GM12878 (cell line): ENCODE measurements at regions not wholly inside any gene's neighbourhood (a gene's known extent, or its start where the extent isn't known, plus 50 kb on each side); places are given as distances from the start of the nearest gene placed in this dataset.

Source experiments
- ATAC-seq: fragments of 200-7000 bp; cut with Tn5 transposase; 3 replicates; pipeline ENCODE4 v1.9.1; 2020; ENCODE audit warnings: mild to moderate bottlenecking, moderate library complexity
- BruUV-seq: library from RNA; stranded (reverse); fragments of 400-500 nt; replicated peaks from 2 replicates; lab custom pipeline; 2021; lab: Mats Ljungman, UMichigan
- CTCF ChIA-PET: fragments of 300-600 bp; sonication (Branson Sonifier 250); formaldehyde crosslinking; extraction: SDS; loops from one replicate; lab custom pipeline; 2021; ENCODE audit warnings: inconsistent platforms; lab: Yijun Ruan, JAX
- POLR2A ChIA-PET: fragments of 350-600 bp; formaldehyde crosslinking; extraction: SDS; loops from one replicate; lab custom pipeline; 2021; ENCODE audit warnings: inconsistent platforms; lab: Charles Lee
- RAD21 ChIA-PET: fragments of 300-600 bp; sonication (Branson Sonifier 250); formaldehyde crosslinking; loops from one replicate; lab custom pipeline; 2023; ENCODE audit warnings: antibody characterized with exemption; ENCODE audit not compliant: unreplicated experiment; lab: Charles Lee
- SMC1A ChIA-PET: fragments of 300-600 bp; sonication (Branson Sonifier 250); formaldehyde crosslinking; loops from one replicate; lab custom pipeline; 2023; ENCODE audit not compliant: unreplicated experiment, uncharacterized antibody; lab: Charles Lee
- DNase-seq: peaks from one replicate; pipeline ENCODE4 v3.0.0-alpha.2; 2011; ENCODE audit warnings: low read depth, low spot score
- FAIRE-seq: peaks from 3 replicates; lab custom pipeline; 2011; peaks lifted over from hg19 to GRCh38; lab: Jason Lieb, UNC
- H2AFZ ChIP-seq: 2 replicates; pipeline ENCODE4 v1.6.0; 2011; ENCODE audit warnings: low read depth, low read length, control low read depth; ENCODE audit not compliant: control insufficient read depth
- H3K27ac ChIP-seq: 2 replicates; pipeline ENCODE4 v1.5.1; 2011; ENCODE audit warnings: control low read depth; ENCODE audit not compliant: control insufficient read depth, insufficient read depth
- H3K27me3 ChIP-seq, 2 experiments: replicated peaks in 1 of 2; 2 replicates each; pipeline versions ENCODE4 v1.6.0 to v1.6.1; 2011; ENCODE audit warnings: low read length in 1 of 2; ENCODE audit not compliant: control insufficient read depth in 2 of 2, insufficient read depth in 2 of 2
- H3K36me3 ChIP-seq, 2 experiments: 2 replicates each; pipeline ENCODE4 v1.5.1; 2011; ENCODE audit warnings: low read length in 1 of 2; ENCODE audit not compliant: control insufficient read depth in 2 of 2, insufficient read depth in 2 of 2
- H3K4me1 ChIP-seq: 2 replicates; pipeline ENCODE4 v1.6.1; 2011; ENCODE audit warnings: mild to moderate bottlenecking, low read length, moderate library complexity, mixed read lengths; ENCODE audit not compliant: control insufficient read depth, insufficient read depth
- H3K4me2 ChIP-seq: 2 replicates; pipeline ENCODE4 v1.6.0; 2011; ENCODE audit warnings: control low read depth; ENCODE audit not compliant: control insufficient read depth, insufficient read depth
- H3K4me3 ChIP-seq: fragments of 200-600 bp; sonication (generic); 2 replicates; pipeline ENCODE4 v1.5.1; 2016
- H3K79me2 ChIP-seq: 2 replicates; pipeline ENCODE4 v1.6.0; 2011; ENCODE audit warnings: low read length; ENCODE audit not compliant: control insufficient read depth, insufficient read depth
- H3K9ac ChIP-seq: 2 replicates; pipeline ENCODE4 v1.8.0; 2011; ENCODE audit warnings: low read length, control low read depth, mixed read lengths; ENCODE audit not compliant: control insufficient read depth, insufficient read depth
- H3K9me3 ChIP-seq: replicated peaks from 3 replicates; pipeline ENCODE4 v1.5.1; 2011; ENCODE audit warnings: mild to moderate bottlenecking, low read length; ENCODE audit not compliant: control insufficient read depth, insufficient read depth
- H4K20me1 ChIP-seq: 2 replicates; pipeline ENCODE4 v1.6.0; 2011; ENCODE audit not compliant: control insufficient read depth, insufficient read depth
- LARP7 ChIP-seq: fragments of 450-650 bp; IDR thresholded peaks from 2 replicates; pipeline ENCODE4 v1.6.1; 2017; ENCODE audit warnings: mild to moderate bottlenecking
- PAX8 ChIP-seq: fragments of 450-650 bp; IDR thresholded peaks from 2 replicates; pipeline ENCODE4 v1.6.1; 2017; ENCODE audit warnings: mild to moderate bottlenecking, moderate library complexity
- SMC3 ChIP-seq: IDR thresholded peaks from 2 replicates; pipeline ENCODE4 v1.6.1; 2011; ENCODE audit warnings: low read length, improper control_type of control experiment, borderline replicate concordance
- in situ Hi-C: fragments of 300-500 bp; cut with MboI; formaldehyde crosslinking; loops from 9 replicates; pipeline ENCODE4 v1.14.3; 2018; ENCODE audit warnings: mixed read lengths
- intact Hi-C: fragments of 100-400 bp; cut with micrococcal nuclease; formaldehyde crosslinking; loops from one replicate; pipeline ENCODE4 v1.14.2; 2022; ENCODE audit not compliant: unreplicated experiment
- TF ChIP-seq, protein P1 (sequence below): IDR thresholded peaks from 2 replicates; pipeline ENCODE4 v1.6.1; 2011; ENCODE audit warnings: borderline replicate concordance, low read depth, mild to moderate bottlenecking, moderate library complexity, low read length; ENCODE audit not compliant: insufficient read depth, poor library complexity, severe bottlenecking
- TF ChIP-seq, protein P2 (sequence below): fragments of 150-350 bp; IDR thresholded peaks from 2 replicates; pipeline ENCODE4 v1.6.1; 2014; ENCODE audit warnings: mild to moderate bottlenecking, low read depth, low read length
- TF ChIP-seq, protein P3 (sequence below): fragments of 450-650 bp; IDR thresholded peaks from 2 replicates; pipeline ENCODE4 v1.6.1; 2017; ENCODE audit warnings: mild to moderate bottlenecking, moderate library complexity
- TF ChIP-seq, protein P4 (sequence below): IDR thresholded peaks from 2 replicates; pipeline ENCODE4 v1.6.1; 2011; ENCODE audit warnings: mild to moderate bottlenecking, low read depth, low read length, moderate library complexity; ENCODE audit not compliant: insufficient replicate concordance

DNA sequence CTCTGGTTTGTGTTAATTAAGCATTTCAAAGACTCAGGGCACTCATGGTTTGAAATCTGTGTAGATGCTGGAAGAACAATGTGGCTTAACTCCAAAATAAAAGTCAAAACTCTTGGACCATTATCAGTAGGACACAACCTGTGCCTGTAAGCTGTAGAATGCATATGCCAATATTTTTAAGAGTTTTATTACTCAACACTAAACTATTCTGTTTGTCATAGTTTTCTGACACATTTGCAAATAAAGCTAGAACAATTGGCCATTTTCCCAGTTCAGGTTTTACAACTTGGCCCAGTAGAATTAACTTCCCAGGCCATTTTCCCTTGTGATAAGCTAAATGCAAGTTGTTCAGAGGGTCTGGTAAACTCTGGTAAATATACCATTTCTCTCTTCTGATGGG is 713.1 kb downstream of the CBLN2 start:
- no peaks in the 10 kb centered on the region for H3K4me1 ChIP-seq
- ATAC-seq (no peak), FAIRE-seq (no peak), DNase-seq (no peak)
- no peaks in the 10 kb centered on the region for H3K36me3 ChIP-seq
- no peak overlapping the region for H3K4me3 ChIP-seq
- POLR2A ChIA-PET, result no interaction called here
- no peaks in the 10 kb centered on the region for H3K27me3 ChIP-seq
- no peak overlapping the region for H2AFZ ChIP-seq
- no peak overlapping the region for H3K4me2 ChIP-seq
- H3K79me2 ChIP-seq, result no peaks in the 10 kb centered on the region
- CTCF ChIA-PET, result no interaction called here
- TF ChIP-seq PAX8 (no peak), LARP7 (no peak), SMC3 (no peak)
- TF ChIP-seq, protein P1, sequence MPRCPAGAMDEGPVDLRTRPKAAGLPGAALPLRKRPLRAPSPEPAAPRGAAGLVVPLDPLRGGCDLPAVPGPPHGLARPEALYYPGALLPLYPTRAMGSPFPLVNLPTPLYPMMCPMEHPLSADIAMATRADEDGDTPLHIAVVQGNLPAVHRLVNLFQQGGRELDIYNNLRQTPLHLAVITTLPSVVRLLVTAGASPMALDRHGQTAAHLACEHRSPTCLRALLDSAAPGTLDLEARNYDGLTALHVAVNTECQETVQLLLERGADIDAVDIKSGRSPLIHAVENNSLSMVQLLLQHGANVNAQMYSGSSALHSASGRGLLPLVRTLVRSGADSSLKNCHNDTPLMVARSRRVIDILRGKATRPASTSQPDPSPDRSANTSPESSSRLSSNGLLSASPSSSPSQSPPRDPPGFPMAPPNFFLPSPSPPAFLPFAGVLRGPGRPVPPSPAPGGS, result no peak
- TF ChIP-seq, protein P2, sequence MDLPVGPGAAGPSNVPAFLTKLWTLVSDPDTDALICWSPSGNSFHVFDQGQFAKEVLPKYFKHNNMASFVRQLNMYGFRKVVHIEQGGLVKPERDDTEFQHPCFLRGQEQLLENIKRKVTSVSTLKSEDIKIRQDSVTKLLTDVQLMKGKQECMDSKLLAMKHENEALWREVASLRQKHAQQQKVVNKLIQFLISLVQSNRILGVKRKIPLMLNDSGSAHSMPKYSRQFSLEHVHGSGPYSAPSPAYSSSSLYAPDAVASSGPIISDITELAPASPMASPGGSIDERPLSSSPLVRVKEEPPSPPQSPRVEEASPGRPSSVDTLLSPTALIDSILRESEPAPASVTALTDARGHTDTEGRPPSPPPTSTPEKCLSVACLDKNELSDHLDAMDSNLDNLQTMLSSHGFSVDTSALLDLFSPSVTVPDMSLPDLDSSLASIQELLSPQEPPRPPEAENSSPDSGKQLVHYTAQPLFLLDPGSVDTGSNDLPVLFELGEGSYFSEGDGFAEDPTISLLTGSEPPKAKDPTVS, result no peak
- TF ChIP-seq, protein P3, sequence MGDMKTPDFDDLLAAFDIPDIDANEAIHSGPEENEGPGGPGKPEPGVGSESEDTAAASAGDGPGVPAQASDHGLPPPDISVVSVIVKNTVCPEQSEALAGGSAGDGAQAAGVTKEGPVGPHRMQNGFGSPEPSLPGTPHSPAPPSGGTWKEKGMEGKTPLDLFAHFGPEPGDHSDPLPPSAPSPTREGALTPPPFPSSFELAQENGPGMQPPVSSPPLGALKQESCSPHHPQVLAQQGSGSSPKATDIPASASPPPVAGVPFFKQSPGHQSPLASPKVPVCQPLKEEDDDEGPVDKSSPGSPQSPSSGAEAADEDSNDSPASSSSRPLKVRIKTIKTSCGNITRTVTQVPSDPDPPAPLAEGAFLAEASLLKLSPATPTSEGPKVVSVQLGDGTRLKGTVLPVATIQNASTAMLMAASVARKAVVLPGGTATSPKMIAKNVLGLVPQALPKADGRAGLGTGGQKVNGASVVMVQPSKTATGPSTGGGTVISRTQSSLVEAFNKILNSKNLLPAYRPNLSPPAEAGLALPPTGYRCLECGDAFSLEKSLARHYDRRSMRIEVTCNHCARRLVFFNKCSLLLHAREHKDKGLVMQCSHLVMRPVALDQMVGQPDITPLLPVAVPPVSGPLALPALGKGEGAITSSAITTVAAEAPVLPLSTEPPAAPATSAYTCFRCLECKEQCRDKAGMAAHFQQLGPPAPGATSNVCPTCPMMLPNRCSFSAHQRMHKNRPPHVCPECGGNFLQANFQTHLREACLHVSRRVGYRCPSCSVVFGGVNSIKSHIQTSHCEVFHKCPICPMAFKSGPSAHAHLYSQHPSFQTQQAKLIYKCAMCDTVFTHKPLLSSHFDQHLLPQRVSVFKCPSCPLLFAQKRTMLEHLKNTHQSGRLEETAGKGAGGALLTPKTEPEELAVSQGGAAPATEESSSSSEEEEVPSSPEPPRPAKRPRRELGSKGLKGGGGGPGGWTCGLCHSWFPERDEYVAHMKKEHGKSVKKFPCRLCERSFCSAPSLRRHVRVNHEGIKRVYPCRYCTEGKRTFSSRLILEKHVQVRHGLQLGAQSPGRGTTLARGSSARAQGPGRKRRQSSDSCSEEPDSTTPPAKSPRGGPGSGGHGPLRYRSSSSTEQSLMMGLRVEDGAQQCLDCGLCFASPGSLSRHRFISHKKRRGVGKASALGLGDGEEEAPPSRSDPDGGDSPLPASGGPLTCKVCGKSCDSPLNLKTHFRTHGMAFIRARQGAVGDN, result no peak
- TF ChIP-seq, protein P4, sequence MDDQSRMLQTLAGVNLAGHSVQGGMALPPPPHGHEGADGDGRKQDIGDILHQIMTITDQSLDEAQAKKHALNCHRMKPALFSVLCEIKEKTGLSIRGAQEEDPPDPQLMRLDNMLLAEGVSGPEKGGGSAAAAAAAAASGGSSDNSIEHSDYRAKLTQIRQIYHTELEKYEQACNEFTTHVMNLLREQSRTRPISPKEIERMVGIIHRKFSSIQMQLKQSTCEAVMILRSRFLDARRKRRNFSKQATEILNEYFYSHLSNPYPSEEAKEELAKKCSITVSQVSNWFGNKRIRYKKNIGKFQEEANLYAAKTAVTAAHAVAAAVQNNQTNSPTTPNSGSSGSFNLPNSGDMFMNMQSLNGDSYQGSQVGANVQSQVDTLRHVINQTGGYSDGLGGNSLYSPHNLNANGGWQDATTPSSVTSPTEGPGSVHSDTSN, result no peak
- no peaks in the 10 kb centered on the region for H3K9me3 ChIP-seq
- in situ Hi-C loops, result no loop called here
- no peak overlapping the region for H3K9ac ChIP-seq
- RAD21 ChIA-PET, result no interaction called here
- intact Hi-C loops, result no loop called here
- H4K20me1 ChIP-seq, result no peaks in the 10 kb centered on the region
- BruUV-seq, result no TSS peak
- H3K27ac ChIP-seq, result no peak overlapping the region
- SMC1A ChIA-PET, result no interaction called here
